Duodenal mucosa (tissue), 2 donors: ENCODE measurements at regions not wholly inside any gene's neighbourhood (a gene's known extent, or its start where the extent isn't known, plus 50 kb on each side); places are given as distances from the start of the nearest gene placed in this dataset.

ENCODE experiments used
- H3K27ac ChIP-seq: one replicate; pipeline ENCODE4 v1.7.0; 2013; ENCODE audit warnings: low read depth, low read length
- H3K27me3 ChIP-seq, 2 donors: one replicate each; pipeline ENCODE4 v1.7.0; 2013; ENCODE audit warnings: low read length in 2 of 2, control low read depth in 1 of 2; ENCODE audit not compliant: insufficient read depth in 2 of 2, control insufficient read depth in 1 of 2
- H3K36me3 ChIP-seq, 2 donors: one replicate each; pipeline ENCODE4 v1.7.0; 2013; ENCODE audit warnings: low read length in 2 of 2, control low read depth in 1 of 2; ENCODE audit not compliant: insufficient read depth in 2 of 2, control insufficient read depth in 1 of 2
- H3K4me1 ChIP-seq, 2 donors: one replicate each; pipeline ENCODE4 v1.7.0; 2013; ENCODE audit warnings: low read length in 2 of 2, control low read depth in 1 of 2; ENCODE audit not compliant: insufficient read depth in 2 of 2, control insufficient read depth in 1 of 2
- H3K4me3 ChIP-seq, 2 donors: one replicate each; pipeline ENCODE4 v1.7.0; 2013; ENCODE audit warnings: low read length in 2 of 2, low read depth in 1 of 2
- H3K9ac ChIP-seq, 2 donors: one replicate each; pipeline ENCODE4 v1.7.0; 2013; ENCODE audit warnings: low read length in 2 of 2, low read depth in 1 of 2
- H3K9me3 ChIP-seq, 2 donors: one replicate each; pipeline ENCODE4 v1.7.0; 2013; ENCODE audit warnings: low read length in 2 of 2, control low read depth in 1 of 2; ENCODE audit not compliant: control insufficient read depth in 1 of 2

DNA sequence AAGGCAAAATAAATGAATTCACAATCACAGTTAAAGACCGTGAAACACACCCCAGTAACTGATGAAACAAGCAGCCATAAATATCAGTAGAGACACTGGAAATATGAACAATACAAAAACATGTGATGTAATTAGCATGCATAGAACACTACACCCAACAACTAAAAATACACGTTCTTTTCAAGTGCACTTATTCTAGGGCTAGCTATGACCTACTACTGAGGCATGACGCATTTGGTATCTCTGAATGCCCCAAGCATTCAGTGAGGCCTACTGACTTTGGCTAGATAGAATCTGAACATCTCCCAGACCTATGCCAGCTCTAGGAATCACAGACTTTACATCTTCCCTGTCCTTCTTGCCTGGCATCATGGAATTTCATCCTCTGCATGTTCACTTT is 450.0 kb upstream of the ID2 start:
- Histone ChIP-seq H3K9me3 (no peaks in the 10 kb centered on the region), H3K27me3 (no peaks in the 10 kb centered on the region), H3K4me1 (peaks cover 0 to 7% of the 10 kb centered on the region in 2 donors), H3K36me3 (no peaks in the 10 kb centered on the region), H3K9ac (no peak overlapping the region), H3K27ac (no peak overlapping the region), H3K4me3 (no peak overlapping the region)

DNA sequence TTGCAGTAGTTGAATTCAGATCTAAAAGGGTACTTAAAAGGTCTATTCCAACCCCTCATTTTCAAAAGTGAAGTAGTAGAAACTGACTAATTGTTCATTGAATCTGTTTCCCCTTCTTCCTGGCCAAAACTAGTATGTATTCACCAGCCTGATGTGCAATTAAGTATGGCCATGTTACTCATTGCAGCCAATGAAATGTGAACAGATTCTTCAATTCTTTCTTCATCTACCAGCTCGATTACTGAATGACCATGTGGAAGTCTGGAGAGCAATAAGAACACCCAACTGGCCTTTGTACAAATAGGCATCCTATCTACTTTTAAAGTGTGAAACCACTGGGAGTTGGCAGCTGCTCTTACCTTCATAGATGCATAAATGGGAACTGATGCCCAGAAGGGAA is 449.0 kb upstream of the ID2 start:
- Histone ChIP-seq H3K36me3 (no peaks in the 10 kb centered on the region), H3K9me3 (no peaks in the 10 kb centered on the region), H3K27ac (no peak overlapping the region), H3K27me3 (no peaks in the 10 kb centered on the region), H3K9ac (no peak overlapping the region), H3K4me3 (no peak overlapping the region), H3K4me1 (peaks cover 0 to 7% of the 10 kb centered on the region in 2 donors)

DNA sequence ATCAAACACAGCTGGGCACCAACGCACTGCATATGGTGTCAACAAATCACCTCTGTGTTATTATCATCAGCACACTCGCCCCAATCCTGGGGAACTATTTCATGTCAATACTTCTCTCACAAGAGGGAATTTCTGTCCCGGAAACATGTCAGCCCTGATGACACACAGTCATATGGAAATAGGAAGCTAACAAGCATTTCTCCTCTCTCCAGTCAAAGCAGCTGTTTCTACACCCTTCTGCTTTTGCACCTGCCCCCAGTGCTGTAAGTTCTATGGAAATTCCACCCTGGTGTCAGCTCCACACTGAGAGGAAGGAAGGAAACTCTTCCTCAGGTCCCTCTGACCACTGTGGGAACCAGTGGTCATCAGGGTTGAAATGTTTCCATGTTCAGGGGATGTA is 447.6 kb upstream of the ID2 start:
- H3K36me3 ChIP-seq = no peaks in the 10 kb centered on the region
- H3K27ac ChIP-seq = no peak overlapping the region
- H3K4me1 ChIP-seq = peaks cover 7 to 11% of the 10 kb centered on the region in 2 donors
- H3K4me3 ChIP-seq = no peak overlapping the region
- H3K9me3 ChIP-seq = no peaks in the 10 kb centered on the region
- no peaks in the 10 kb centered on the region for H3K27me3 ChIP-seq
- H3K9ac ChIP-seq = no peak overlapping the region

DNA sequence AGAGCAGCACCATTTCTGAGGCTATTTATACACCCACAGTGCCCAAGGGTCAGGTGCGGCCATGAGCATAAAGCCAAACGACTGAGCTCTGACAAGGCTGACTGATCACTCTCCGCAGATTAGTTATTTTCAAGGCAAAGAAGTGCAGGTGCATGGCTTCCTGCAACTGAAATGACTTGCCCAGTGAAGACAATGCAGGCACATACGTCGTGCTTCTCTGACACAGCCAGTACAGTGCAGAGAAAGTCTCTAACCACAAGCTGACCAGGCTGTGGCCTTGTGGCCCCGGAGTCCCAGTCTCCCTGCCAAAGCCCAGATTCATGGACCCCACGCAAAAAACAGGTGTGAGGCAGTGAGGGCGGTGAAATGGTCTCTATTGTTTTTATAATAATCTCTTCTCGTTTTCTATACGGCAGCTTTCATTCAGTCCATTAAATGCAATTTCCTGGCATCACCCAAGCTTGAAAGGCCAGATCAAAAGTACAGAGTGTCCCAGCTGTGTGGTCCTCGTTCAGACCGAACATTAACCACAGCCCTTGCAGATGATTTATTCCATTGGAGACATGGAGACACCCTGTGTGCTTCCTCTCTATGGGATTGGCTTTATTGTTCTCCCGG is 447.0 kb upstream of the ID2 start:
- Histone ChIP-seq H3K9ac (no peak overlapping the region), H3K27me3 (no peaks in the 10 kb centered on the region), H3K4me3 (no peak overlapping the region), H3K9me3 (no peaks in the 10 kb centered on the region), H3K36me3 (no peaks in the 10 kb centered on the region), H3K27ac (no peak overlapping the region), H3K4me1 (peaks cover 13% of the 10 kb centered on the region in 2 donors)

DNA sequence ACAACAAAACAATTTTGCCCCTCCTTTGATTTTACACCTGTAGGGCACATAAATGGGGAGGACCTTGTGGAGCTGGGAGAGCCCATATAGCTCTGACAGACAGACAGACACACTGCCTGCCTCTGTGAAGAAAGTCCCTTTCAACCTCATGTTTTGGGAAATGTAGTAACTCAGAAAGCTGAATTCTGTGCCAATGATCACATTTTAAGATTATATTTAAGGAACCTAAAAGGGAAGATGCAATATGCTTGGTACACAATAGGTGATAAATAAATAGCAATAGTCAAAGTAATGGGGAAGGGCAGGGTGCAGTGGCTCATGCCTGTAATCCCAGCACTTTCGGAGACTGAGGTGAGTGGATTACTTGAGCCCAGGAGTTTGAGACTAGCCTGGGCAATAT is 446.4 kb upstream of the ID2 start:
- no peaks in the 10 kb centered on the region for H3K9me3 ChIP-seq
- no peak overlapping the region for H3K4me3 ChIP-seq
- no peak overlapping the region for H3K27ac ChIP-seq

DNA sequence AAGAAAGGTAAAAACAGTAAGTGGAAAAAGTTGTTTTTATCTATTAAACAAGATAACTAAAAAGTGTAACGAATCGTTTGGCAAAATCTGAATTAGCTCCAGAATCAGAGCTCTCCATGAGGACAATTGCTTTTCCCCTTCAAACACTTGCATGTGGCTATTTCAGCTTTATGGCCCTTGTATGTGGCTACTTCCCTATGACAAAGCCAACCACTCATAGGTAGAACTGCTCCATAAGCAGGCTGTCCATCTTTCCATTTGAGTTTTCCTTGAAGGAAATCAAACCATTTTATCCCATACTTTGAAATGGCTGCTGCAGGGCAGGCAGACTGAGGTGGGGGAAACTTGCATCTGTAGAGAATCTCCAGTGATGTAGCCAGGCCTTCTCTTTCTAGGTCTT is 445.5 kb upstream of the ID2 start:
- Histone ChIP-seq H3K9ac (no peak overlapping the region), H3K9me3 (no peaks in the 10 kb centered on the region), H3K27ac (no peak overlapping the region), H3K36me3 (no peaks in the 10 kb centered on the region), H3K4me3 (no peak overlapping the region), H3K27me3 (no peaks in the 10 kb centered on the region), H3K4me1 (peaks cover 13% of the 10 kb centered on the region in 2 donors)

More for the DNA sequence above, 446.4 kb upstream of the ID2 start:
- peaks cover 13% of the 10 kb centered on the region in 2 donors for H3K4me1 ChIP-seq
- no peaks in the 10 kb centered on the region for H3K36me3 ChIP-seq
- no peak overlapping the region for H3K9ac ChIP-seq
- no peaks in the 10 kb centered on the region for H3K27me3 ChIP-seq

DNA sequence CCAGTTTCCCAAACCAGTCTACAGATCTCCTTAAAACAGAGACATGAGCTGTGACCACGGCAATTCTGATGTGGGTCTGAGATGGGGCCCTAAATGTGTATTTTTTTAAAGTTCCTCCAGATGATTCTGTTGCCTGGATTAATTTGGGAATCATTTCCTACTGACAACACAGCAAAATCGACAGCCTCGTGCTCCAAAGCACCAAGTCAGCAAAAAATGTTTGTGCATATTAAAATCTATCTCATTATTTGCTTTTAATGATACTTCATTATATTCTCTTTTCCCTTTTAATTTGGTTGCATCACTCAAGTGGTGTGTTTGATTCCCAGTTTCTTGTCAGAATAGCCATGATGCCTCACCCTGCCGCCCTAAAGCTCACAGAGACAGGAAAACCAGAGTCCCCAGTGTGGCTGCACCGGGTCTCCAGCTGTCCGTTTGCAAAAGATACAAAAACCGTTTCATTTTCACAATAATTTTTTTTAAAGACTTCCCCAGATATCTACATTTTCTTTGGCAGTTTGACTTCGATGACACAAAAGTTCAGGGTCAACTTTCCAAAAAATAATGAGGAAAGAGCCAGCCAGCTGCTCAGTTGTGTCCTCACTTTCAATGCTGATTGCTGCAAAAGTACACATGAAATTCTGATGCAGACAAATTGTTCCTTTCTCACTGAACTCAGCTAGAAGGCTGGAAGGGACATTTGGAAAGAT is 443.2 kb upstream of the ID2 start:
- H3K9me3 ChIP-seq = no peaks in the 10 kb centered on the region
- no peaks in the 10 kb centered on the region for H3K27me3 ChIP-seq
- no peak overlapping the region for H3K9ac ChIP-seq
- H3K36me3 ChIP-seq = no peaks in the 10 kb centered on the region
- no peak overlapping the region for H3K4me3 ChIP-seq
- H3K4me1 ChIP-seq = peaks cover 13% of the 10 kb centered on the region in 2 donors
- H3K27ac ChIP-seq = no peak overlapping the region

DNA sequence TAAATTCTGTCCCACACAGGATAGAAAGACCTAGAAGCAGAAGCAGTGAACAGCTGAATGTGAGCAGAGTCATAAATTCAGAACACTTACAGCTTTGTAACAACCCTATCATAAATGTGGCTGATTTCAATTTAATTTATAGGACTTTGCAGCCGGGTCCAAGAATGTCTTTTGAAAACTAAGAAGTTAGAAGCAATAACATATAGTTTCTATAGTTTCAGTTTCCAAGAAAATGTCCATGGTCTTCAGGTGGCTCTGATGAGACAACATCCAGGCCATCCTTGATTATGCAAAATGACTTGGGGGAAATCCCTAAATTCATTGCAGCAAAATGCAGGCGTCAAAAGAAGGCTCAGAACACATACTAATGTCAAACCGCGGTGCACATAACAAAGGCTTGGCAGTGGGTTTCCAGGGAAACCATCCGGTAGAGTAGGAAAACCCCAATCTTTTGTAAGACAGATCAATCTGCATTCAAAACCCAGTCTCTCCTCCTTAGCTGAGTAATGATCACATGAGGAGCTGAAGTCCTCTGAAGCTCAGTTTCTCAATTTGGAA is 442.2 kb upstream of the ID2 start:
- no peak overlapping the region for H3K9ac ChIP-seq
- peaks cover 12 to 13% of the 10 kb centered on the region in 2 donors for H3K4me1 ChIP-seq
- no peaks in the 10 kb centered on the region for H3K9me3 ChIP-seq
- no peaks in the 10 kb centered on the region for H3K36me3 ChIP-seq
- no peaks in the 10 kb centered on the region for H3K27me3 ChIP-seq
- H3K4me3 ChIP-seq = no peak overlapping the region
- H3K27ac ChIP-seq = no peak overlapping the region

DNA sequence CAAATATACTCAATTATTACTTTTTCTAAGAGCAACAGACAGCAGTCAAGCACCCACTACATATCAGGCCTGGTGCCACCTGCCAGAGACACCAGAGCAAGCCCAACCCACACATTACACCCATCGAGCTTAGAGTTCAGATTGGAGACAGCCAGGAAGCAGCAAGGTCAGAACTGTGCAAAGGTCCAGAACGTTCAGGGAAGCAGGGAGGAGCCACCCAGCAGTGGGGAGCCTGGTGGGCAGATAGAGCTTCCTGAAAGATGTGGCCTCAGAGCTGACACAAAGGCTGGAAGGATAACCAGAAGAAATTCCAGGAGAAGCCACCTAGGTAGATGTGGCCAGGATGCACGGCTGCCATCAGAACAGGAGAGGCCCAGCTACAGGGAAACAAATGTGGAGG is 440.5 kb upstream of the ID2 start:
- Histone ChIP-seq H3K4me1 (peaks cover 6 to 13% of the 10 kb centered on the region in 2 donors), H3K27ac (no peak overlapping the region), H3K27me3 (no peaks in the 10 kb centered on the region), H3K36me3 (no peaks in the 10 kb centered on the region), H3K9me3 (peaks cover 0 to 7% of the 10 kb centered on the region in 2 donors), H3K9ac (no peak overlapping the region), H3K4me3 (no peak overlapping the region)

DNA sequence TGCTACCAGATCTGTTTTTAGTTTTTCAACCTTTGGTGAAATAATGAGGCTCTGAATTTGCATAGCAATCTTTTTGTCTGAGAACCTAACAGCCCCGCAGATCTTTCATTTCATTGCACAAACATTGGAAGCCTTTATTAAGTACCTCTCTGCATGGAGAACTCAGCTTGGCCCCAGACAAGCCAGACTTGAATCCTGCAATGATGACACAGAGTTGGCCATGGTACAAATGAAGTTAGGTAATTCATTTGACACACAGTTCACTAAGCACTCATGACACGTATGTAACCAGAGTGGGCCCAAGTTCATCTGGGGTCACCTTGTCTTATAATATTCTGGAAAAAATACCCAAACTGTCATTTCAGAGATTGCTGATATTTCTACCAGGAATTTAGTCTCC is 439.1 kb upstream of the ID2 start:
- Histone ChIP-seq H3K9ac (no peak overlapping the region), H3K27ac (no peak overlapping the region), H3K4me3 (no peak overlapping the region), H3K27me3 (no peaks in the 10 kb centered on the region), H3K9me3 (peaks cover 0 to 8% of the 10 kb centered on the region in 2 donors), H3K4me1 (peaks cover 6 to 13% of the 10 kb centered on the region in 2 donors), H3K36me3 (no peaks in the 10 kb centered on the region)
